ENCODE measurements at regions not wholly inside any gene's neighbourhood (a gene's known extent, or its start where the extent isn't known, plus 50 kb on each side); places are given as distances from the start of the nearest gene placed in this dataset.
"Not testable (repeated sequence)": the region's sequence is repeated elsewhere in the genome, so short reads cannot be mapped to it uniquely, and the experiment has no call there.

- DNase-seq: no peak
These were observed 627.4 kb upstream of the ADGRB3 start for GRCh38 chr6:68007717-68008116.

GRCh38 chr6:67986694-67987232, 648.3 kb upstream of the ADGRB3 start:
- no peak for DNase-seq

- DNase-seq: no peak
These were observed 658.6 kb upstream of the ADGRB3 start for GRCh38 chr6:67976486-67976885.

- no peak for DNase-seq
These were observed 660.2 kb upstream of the ADGRB3 start for GRCh38 chr6:67974931-67975330.

GRCh38 chr6:67971812-67972211, 663.3 kb upstream of the ADGRB3 start:
- DNase-seq: no peak

GRCh38 chr6:67966830-67967229, 668.3 kb upstream of the ADGRB3 start:
- no peak for DNase-seq

GRCh38 chr6:67956352-67956751, 678.7 kb upstream of the ADGRB3 start:
- no peak for DNase-seq

- DNase-seq: no peak
These were observed 682.1 kb upstream of the ADGRB3 start for GRCh38 chr6:67952948-67953347.

GRCh38 chr6:67952121-67952520, 683.0 kb upstream of the ADGRB3 start:
- no peak for DNase-seq

GRCh38 chr6:67947762-67948161, 687.3 kb upstream of the ADGRB3 start:
- DNase-seq: not testable (repeated sequence)

- no peak for DNase-seq
These were observed 699.1 kb upstream of the ADGRB3 start for GRCh38 chr6:67935976-67936477.

GRCh38 chr6:67933278-67933677, 701.8 kb upstream of the ADGRB3 start:
- no peak for DNase-seq

GRCh38 chr6:67922588-67922987, 712.5 kb upstream of the ADGRB3 start:
- DNase-seq: not testable (repeated sequence)

GRCh38 chr6:67920040-67920439, 715.0 kb upstream of the ADGRB3 start:
- DNase-seq: not testable (repeated sequence)

GRCh38 chr6:67916399-67916798, 718.7 kb upstream of the ADGRB3 start:
- DNase-seq: no peak

GRCh38 chr6:67914419-67914818, 720.7 kb upstream of the ADGRB3 start:
- no peak for DNase-seq

- DNase-seq: no peak
These were observed 725.7 kb upstream of the ADGRB3 start for GRCh38 chr6:67909354-67909753.

- no peak for DNase-seq
These were observed 726.7 kb upstream of the ADGRB3 start for GRCh38 chr6:67908379-67908778.

GRCh38 chr6:67904735-67905134, 730.3 kb upstream of the ADGRB3 start:
- DNase-seq: not testable (repeated sequence)

GRCh38 chr6:67898875-67899274, 736.2 kb upstream of the ADGRB3 start:
- no peak for DNase-seq

- DNase-seq: no peak
These were observed 737.0 kb upstream of the ADGRB3 start for GRCh38 chr6:67897998-67898607.

- no peak for DNase-seq
These were observed 738.6 kb upstream of the ADGRB3 start for GRCh38 chr6:67896476-67896875.

GRCh38 chr6:67889682-67889995, 745.4 kb upstream of the ADGRB3 start:
- no peak for DNase-seq

GRCh38 chr6:67888886-67889681, 746.0 kb upstream of the ADGRB3 start:
- DNase-seq: no peak
